Lower leg skin (tissue), 4 donors: ENCODE measurements at regions not wholly inside any gene's neighbourhood (a gene's known extent, or its start where the extent isn't known, plus 50 kb on each side); places are given as distances from the start of the nearest gene placed in this dataset.

ENCODE experiments used
- DNase-seq, 2 donors: peaks; one replicate each; pipeline ENCODE4 v3.0.0-alpha.2; 2019; ENCODE audit warnings: low spot score in 2 of 2
- H3K4me3 ChIP-seq: fragments of 200-600 bp; sonication (generic); 2 replicates; pipeline ENCODE4 v1.5.1; 2017; ENCODE audit warnings: mild to moderate bottlenecking, low read depth; ENCODE audit not compliant: poor library complexity, severe bottlenecking
- CTCF ChIP-seq, 3 donors: fragments of 450-650 bp; IDR thresholded peaks; one replicate each; pipeline ENCODE4 v1.5.1; 2016; ENCODE audit warnings: antibody characterized with exemption in 3 of 3, mild to moderate bottlenecking in 3 of 3, moderate library complexity in 2 of 3
- POLR2A ChIP-seq, 2 donors: fragments of 450-650 bp; IDR thresholded peaks; one replicate each; pipeline ENCODE4 v1.6.1; 2016 to 2017; ENCODE audit warnings: antibody characterized with exemption in 2 of 2, mild to moderate bottlenecking in 1 of 2, moderate library complexity in 1 of 2
- WGBS, 2 donors: methylation state at CpG; one replicate each; pipeline ENCODE4 v1.1.5; 2018; 5-methylcytosine and 5-hydroxymethylcytosine counted together
- intact Hi-C: fragments of 100-400 bp; cut with DNase I; formaldehyde crosslinking; loops from one replicate; pipeline ENCODE4 v1.15.0; 2023; ENCODE audit warnings: low total_unique reads

GRCh38 chr10:4095166-4095917 is 310.3 kb upstream of the KLF6 start:
- WGBS, 2 donors: 71 to 77% methylated on average over 6 of the region's 6 CpGs
- H3K4me3 ChIP-seq: no peak overlapping the region
- DNase-seq: no peak
- intact Hi-C loops: no loop called here
- TF ChIP-seq CTCF (IDR thresholded peaks at IDR 0.05): no peak
- no peak for TF ChIP-seq POLR2A (IDR thresholded peaks at IDR 0.05)

- no peak for DNase-seq
- 80 to 82% methylated on average over 2 of the region's 2 CpGs for WGBS, 2 donors
- intact Hi-C loops: no loop called here
- H3K4me3 ChIP-seq: no peak overlapping the region
- no peak for TF ChIP-seq POLR2A (IDR thresholded peaks at IDR 0.05)
- no peak for TF ChIP-seq CTCF (IDR thresholded peaks at IDR 0.05)
Measured at GRCh38 chr10:4094751-4095150, 309.7 kb upstream of the KLF6 start.

- 94 to 95% methylated on average over 5 of the region's 5 CpGs for WGBS, 2 donors
- no peak for DNase-seq
- TF ChIP-seq CTCF (IDR thresholded peaks at IDR 0.05) (no peak), POLR2A (IDR thresholded peaks at IDR 0.05) (no peak)
- intact Hi-C loops: no loop called here
- H3K4me3 ChIP-seq: no peak overlapping the region
Measured at GRCh38 chr10:4093438-4093837, 308.4 kb upstream of the KLF6 start.

- no peak overlapping the region for H3K4me3 ChIP-seq
- no peak for DNase-seq
- 87 to 91% methylated on average over 14 of the region's 14 CpGs for WGBS, 2 donors
- intact Hi-C loops: no loop called here
- TF ChIP-seq CTCF (IDR thresholded peaks at IDR 0.05) (no peak), POLR2A (IDR thresholded peaks at IDR 0.05) (no peak)
Measured at GRCh38 chr10:4088354-4089066, 303.5 kb upstream of the KLF6 start.

- 53 to 61% methylated on average over 14 of the region's 14 CpGs for WGBS, 2 donors
- TF ChIP-seq CTCF (IDR thresholded peaks at IDR 0.05) (no peak), POLR2A (IDR thresholded peaks at IDR 0.05) (no peak)
- no peak overlapping the region for H3K4me3 ChIP-seq
- DNase-seq: no peak
- intact Hi-C loops: no loop called here
Measured at GRCh38 chr10:4086131-4086898, 301.3 kb upstream of the KLF6 start.
